ENCODE measurements at regions not wholly inside any gene's neighbourhood (a gene's known extent, or its start where the extent isn't known, plus 50 kb on each side); places are given as distances from the start of the nearest gene placed in this dataset.

GRCh38 chr7:108697254-108697653, 127.6 kb downstream of the DNAJB9 start:
- no peak for DNase-seq

GRCh38 chr7:108711611-108712010, 141.9 kb downstream of the DNAJB9 start:
- no peak for DNase-seq

GRCh38 chr7:108716783-108717182, 147.1 kb downstream of the DNAJB9 start:
- no peak for DNase-seq

GRCh38 chr7:108717781-108718180, 148.1 kb downstream of the DNAJB9 start:
- DNase-seq = no peak

- no peak for DNase-seq
Measured at GRCh38 chr7:108719631-108720030, 150.0 kb downstream of the DNAJB9 start.

GRCh38 chr7:108722561-108722960, 152.9 kb downstream of the DNAJB9 start:
- DNase-seq = no peak

GRCh38 chr7:108723381-108723814, 153.7 kb downstream of the DNAJB9 start:
- no peak for DNase-seq

GRCh38 chr7:108724251-108725100, 154.8 kb downstream of the DNAJB9 start:
- no peak for DNase-seq

- DNase-seq = no peak
Measured at GRCh38 chr7:108735814-108736213, 166.1 kb downstream of the DNAJB9 start.

GRCh38 chr7:108736221-108736891, 166.7 kb downstream of the DNAJB9 start:
- DNase-seq = no peak

- no peak for DNase-seq
Measured at GRCh38 chr7:108770981-108771745, 201.5 kb downstream of the DNAJB9 start.

GRCh38 chr7:108771853-108772252, 202.2 kb downstream of the DNAJB9 start:
- DNase-seq = no peak

GRCh38 chr7:108777966-108778365, 208.3 kb downstream of the DNAJB9 start:
- no peak for DNase-seq

GRCh38 chr7:108789451-108789850, 219.8 kb downstream of the DNAJB9 start:
- DNase-seq = no peak

GRCh38 chr7:108794466-108794865, 224.8 kb downstream of the DNAJB9 start:
- no peak for DNase-seq

GRCh38 chr7:108802650-108803049, 233.0 kb downstream of the DNAJB9 start:
- no peak for DNase-seq

GRCh38 chr7:108805808-108806397, 236.2 kb downstream of the DNAJB9 start:
- DNase-seq = no peak

GRCh38 chr7:108808549-108809266, 239.0 kb downstream of the DNAJB9 start:
- no peak for DNase-seq

GRCh38 chr7:108809356-108809755, 239.7 kb downstream of the DNAJB9 start:
- DNase-seq = no peak

- DNase-seq = no peak
Measured at GRCh38 chr7:108810756-108811385, 241.2 kb downstream of the DNAJB9 start.

- no peak for DNase-seq
Measured at GRCh38 chr7:108813251-108814014, 243.8 kb downstream of the DNAJB9 start.

Data from right kidney (tissue), 1 donor.